Activated T-helper 2 cell treated with anti-CD3 and anti-CD28 coated beads, Interferon-gamma antibody, Interleukin-2, Interleukin-4, amounts not matched to agents 10 μg/mL and 5 μg/mL and 100 μg/mL, durations not matched to agents 14 hours and 24 hours and 36 hours (primary cell): ENCODE measurements at regions not wholly inside any gene's neighbourhood (a gene's known extent, or its start where the extent isn't known, plus 50 kb on each side); places are given as distances from the start of the nearest gene placed in this dataset.

Experiments used
- DNase-seq: peaks from one replicate; pipeline ENCODE4 v3.0.0; 2021; ENCODE audit warnings: low spot score
- H3K27ac Mint-ChIP-seq: one replicate; pipeline ENCODE4 v1.8.0; 2021; ENCODE audit warnings: mixed read lengths
- H3K27me3 Mint-ChIP-seq: one replicate; pipeline ENCODE4 v1.8.0; 2021; ENCODE audit warnings: low read depth, mixed read lengths
- H3K36me3 Mint-ChIP-seq: one replicate; pipeline ENCODE4 v1.8.0; 2021; ENCODE audit warnings: low read depth, mixed read lengths
- H3K4me1 Mint-ChIP-seq: one replicate; pipeline ENCODE4 v1.8.0; 2021; ENCODE audit warnings: low read depth, mixed read lengths
- H3K4me3 Mint-ChIP-seq: one replicate; pipeline ENCODE4 v1.8.0; 2021; ENCODE audit warnings: low read depth, mild to moderate bottlenecking, moderate library complexity, mixed read lengths
- H3K9me3 Mint-ChIP-seq: one replicate; pipeline ENCODE4 v1.8.0; 2021; ENCODE audit warnings: mixed read lengths
- intact Hi-C: fragments of 100-400 bp; cut with micrococcal nuclease; formaldehyde crosslinking; loops from one replicate; pipeline ENCODE4 v1.15.1; 2023

GRCh38 chr1:5029136-5029535 is 374.7 kb downstream of the AJAP1 start:
- Mint-ChIP-seq H3K4me1 (no peaks in the 10 kb centered on the region), H3K4me3 (no peak overlapping the region), H3K27me3 (no peaks in the 10 kb centered on the region), H3K9me3 (no peaks in the 10 kb centered on the region), H3K27ac (no peak overlapping the region), H3K36me3 (no peaks in the 10 kb centered on the region)
- no peak for DNase-seq
- intact Hi-C loops = no loop called here

GRCh38 chr1:5012249-5012648 is 357.8 kb downstream of the AJAP1 start:
- intact Hi-C loops = no loop called here
- DNase-seq = no peak
- Mint-ChIP-seq H3K4me1 (no peaks in the 10 kb centered on the region), H3K36me3 (no peaks in the 10 kb centered on the region), H3K4me3 (no peak overlapping the region), H3K9me3 (no peaks in the 10 kb centered on the region), H3K27ac (no peak overlapping the region), H3K27me3 (no peaks in the 10 kb centered on the region)

GRCh38 chr1:5010656-5011055 is 356.2 kb downstream of the AJAP1 start:
- Mint-ChIP-seq H3K36me3 (no peaks in the 10 kb centered on the region), H3K4me1 (no peaks in the 10 kb centered on the region), H3K9me3 (no peaks in the 10 kb centered on the region), H3K4me3 (no peak overlapping the region), H3K27me3 (no peaks in the 10 kb centered on the region), H3K27ac (no peak overlapping the region)
- intact Hi-C loops = no loop called here
- no peak for DNase-seq

- no peak for DNase-seq
- H3K4me3 Mint-ChIP-seq = no peak overlapping the region
- intact Hi-C loops = no loop called here
- H3K9me3 Mint-ChIP-seq = no peaks in the 10 kb centered on the region
- no peaks in the 10 kb centered on the region for H3K4me1 Mint-ChIP-seq
- no peak overlapping the region for H3K27ac Mint-ChIP-seq
- H3K27me3 Mint-ChIP-seq = no peaks in the 10 kb centered on the region
- no peaks in the 10 kb centered on the region for H3K36me3 Mint-ChIP-seq
These were observed 355.8 kb downstream of the AJAP1 start for GRCh38 chr1:5010236-5010635.

- Mint-ChIP-seq H3K27ac (no peak overlapping the region), H3K4me3 (no peak overlapping the region), H3K27me3 (no peaks in the 10 kb centered on the region), H3K4me1 (no peaks in the 10 kb centered on the region), H3K9me3 (no peaks in the 10 kb centered on the region), H3K36me3 (no peaks in the 10 kb centered on the region)
- intact Hi-C loops = no loop called here
- DNase-seq = no peak
These were observed 355.1 kb downstream of the AJAP1 start for GRCh38 chr1:5009376-5010065.

- H3K4me3 Mint-ChIP-seq = no peak overlapping the region
- intact Hi-C loops = no loop called here
- DNase-seq = no peak
- H3K4me1 Mint-ChIP-seq = no peaks in the 10 kb centered on the region
- no peaks in the 10 kb centered on the region for H3K9me3 Mint-ChIP-seq
- H3K27me3 Mint-ChIP-seq = no peaks in the 10 kb centered on the region
- no peaks in the 10 kb centered on the region for H3K36me3 Mint-ChIP-seq
- H3K27ac Mint-ChIP-seq = no peak overlapping the region
These were observed 350.8 kb downstream of the AJAP1 start for GRCh38 chr1:5005171-5005570.

GRCh38 chr1:5002676-5003075 is 348.3 kb downstream of the AJAP1 start:
- H3K4me3 Mint-ChIP-seq = no peak overlapping the region
- H3K27ac Mint-ChIP-seq = no peak overlapping the region
- no peak for DNase-seq
- H3K9me3 Mint-ChIP-seq = no peaks in the 10 kb centered on the region
- intact Hi-C loops = no loop called here
- H3K27me3 Mint-ChIP-seq = no peaks in the 10 kb centered on the region
- no peaks in the 10 kb centered on the region for H3K4me1 Mint-ChIP-seq
- H3K36me3 Mint-ChIP-seq = no peaks in the 10 kb centered on the region

GRCh38 chr1:5001466-5001865 is 347.1 kb downstream of the AJAP1 start:
- Mint-ChIP-seq H3K27ac (no peak overlapping the region), H3K9me3 (no peaks in the 10 kb centered on the region), H3K4me1 (no peaks in the 10 kb centered on the region), H3K4me3 (no peak overlapping the region), H3K36me3 (no peaks in the 10 kb centered on the region), H3K27me3 (no peaks in the 10 kb centered on the region)
- no peak for DNase-seq
- intact Hi-C loops = no loop called here

GRCh38 chr1:4986306-4986705 is 331.9 kb downstream of the AJAP1 start:
- H3K36me3 Mint-ChIP-seq = no peaks in the 10 kb centered on the region
- no peaks in the 10 kb centered on the region for H3K9me3 Mint-ChIP-seq
- H3K4me1 Mint-ChIP-seq = peaks cover 3% of the 10 kb centered on the region
- H3K4me3 Mint-ChIP-seq = no peak overlapping the region
- H3K27ac Mint-ChIP-seq = no peak overlapping the region
- intact Hi-C loops = no loop called here
- H3K27me3 Mint-ChIP-seq = no peaks in the 10 kb centered on the region
- no peak for DNase-seq

GRCh38 chr1:4984841-4985240 is 330.4 kb downstream of the AJAP1 start:
- Mint-ChIP-seq H3K36me3 (no peaks in the 10 kb centered on the region), H3K4me1 (peaks cover 3% of the 10 kb centered on the region), H3K4me3 (no peak overlapping the region), H3K9me3 (no peaks in the 10 kb centered on the region), H3K27me3 (no peaks in the 10 kb centered on the region), H3K27ac (no peak overlapping the region)
- intact Hi-C loops = no loop called here
- no peak for DNase-seq

GRCh38 chr1:4980211-4980610 is 325.8 kb downstream of the AJAP1 start:
- H3K36me3 Mint-ChIP-seq = no peaks in the 10 kb centered on the region
- no peaks in the 10 kb centered on the region for H3K4me1 Mint-ChIP-seq
- no peaks in the 10 kb centered on the region for H3K9me3 Mint-ChIP-seq
- intact Hi-C loops = no loop called here
- H3K27me3 Mint-ChIP-seq = no peaks in the 10 kb centered on the region
- no peak overlapping the region for H3K27ac Mint-ChIP-seq
- DNase-seq = no peak
- H3K4me3 Mint-ChIP-seq = no peak overlapping the region

GRCh38 chr1:4978660-4979390 is 324.4 kb downstream of the AJAP1 start:
- H3K36me3 Mint-ChIP-seq = no peaks in the 10 kb centered on the region

GRCh38 chr1:4977701-4978100 is 323.3 kb downstream of the AJAP1 start:
- H3K4me3 Mint-ChIP-seq = no peak overlapping the region
- no peaks in the 10 kb centered on the region for H3K27me3 Mint-ChIP-seq
- intact Hi-C loops = no loop called here
- no peak overlapping the region for H3K27ac Mint-ChIP-seq
- no peaks in the 10 kb centered on the region for H3K36me3 Mint-ChIP-seq
- no peaks in the 10 kb centered on the region for H3K9me3 Mint-ChIP-seq
- no peak for DNase-seq
- no peaks in the 10 kb centered on the region for H3K4me1 Mint-ChIP-seq

More at GRCh38 chr1:4978660-4979390, 324.4 kb downstream of the AJAP1 start:
- intact Hi-C loops = no loop called here
- H3K4me1 Mint-ChIP-seq = no peaks in the 10 kb centered on the region
- H3K27ac Mint-ChIP-seq = no peak overlapping the region
- no peaks in the 10 kb centered on the region for H3K27me3 Mint-ChIP-seq
- no peak for DNase-seq
- H3K9me3 Mint-ChIP-seq = no peaks in the 10 kb centered on the region
- no peak overlapping the region for H3K4me3 Mint-ChIP-seq
